Small intestine (tissue), 7 donors: ENCODE measurements at regions not wholly inside any gene's neighbourhood (a gene's known extent, or its start where the extent isn't known, plus 50 kb on each side); places are given as distances from the start of the nearest gene placed in this dataset.
"Not testable (repeated sequence)": the region's sequence is repeated elsewhere in the genome, so short reads cannot be mapped to it uniquely, and the experiment has no call there.

ENCODE experiments used
- DNase-seq, 2 donors: peaks; one replicate each; pipeline versions ENCODE4 v3.0.0 to v3.0.0-alpha.2; 2013
- FAIRE-seq: peaks from 2 replicates; lab custom pipeline; 2012; peaks lifted over from hg19 to GRCh38; lab: Jason Lieb, UNC
- H3K27ac ChIP-seq, 3 donors: one replicate each; pipeline ENCODE4 v1.5.1; 2013; ENCODE audit warnings: low read length in 2 of 3, mild to moderate bottlenecking in 2 of 3, control low read depth in 1 of 3, inconsistent platforms in 1 of 3, low read depth in 1 of 3, moderate library complexity in 1 of 3
- H3K27me3 ChIP-seq, 3 donors: one replicate each; pipeline ENCODE4 v1.6.1; 2013; ENCODE audit warnings: low read length in 3 of 3, inconsistent platforms in 1 of 3; ENCODE audit not compliant: control insufficient read depth in 3 of 3, insufficient read depth in 3 of 3
- H3K36me3 ChIP-seq, 3 donors: one replicate each; pipeline ENCODE4 v1.6.1; 2013; ENCODE audit warnings: low read length in 3 of 3, inconsistent platforms in 1 of 3, low read depth in 1 of 3, mild to moderate bottlenecking in 1 of 3, moderate library complexity in 1 of 3; ENCODE audit not compliant: control insufficient read depth in 3 of 3, insufficient read depth in 2 of 3
- H3K4me1 ChIP-seq, 3 donors: one replicate each; pipeline ENCODE4 v1.6.1; 2013; ENCODE audit warnings: low read length in 2 of 3, inconsistent platforms in 1 of 3, low read depth in 1 of 3, mild to moderate bottlenecking in 1 of 3, moderate library complexity in 1 of 3; ENCODE audit not compliant: control insufficient read depth in 3 of 3, insufficient read depth in 2 of 3
- H3K4me3 ChIP-seq, 3 donors: one replicate each; pipeline ENCODE4 v1.5.1; 2013; ENCODE audit warnings: low read length in 3 of 3, control low read depth in 1 of 3, inconsistent platforms in 1 of 3, low read depth in 1 of 3, mild to moderate bottlenecking in 1 of 3, moderate library complexity in 1 of 3
- H3K9me3 ChIP-seq, 2 donors: one replicate each; pipeline ENCODE4 v1.6.1; 2013; ENCODE audit warnings: low read depth in 1 of 2, low read length in 1 of 2; ENCODE audit not compliant: control insufficient read depth in 2 of 2, insufficient read depth in 1 of 2
- WGBS, 3 donors: extraction: QIAGEN DNeasy Blood & Tissue Kit; methylation state at CpG; one replicate each; pipeline ENCODE4 v1.1.7; 2013; 5-methylcytosine and 5-hydroxymethylcytosine counted together
- donor health status: healthy with polysubstance abuse.
- donor health status: control.
- donor health status: control.
- donor health status: Bipolar disorder and iron deficiency.
- donor health status: healthy.

- Histone ChIP-seq H3K4me1 (no peaks in the 10 kb centered on the region), H3K27me3 (no peaks in the 10 kb centered on the region), H3K9me3 (no peaks in the 10 kb centered on the region), H3K4me3 (no peak overlapping the region), H3K27ac (no peak overlapping the region), H3K36me3 (no peaks in the 10 kb centered on the region)
- WGBS, 3 donors = 63 to 67% (median 66%) methylated on average over 1 of the region's 1 CpG
- DNase-seq (no peak), FAIRE-seq (no peak)
Observed at GRCh38 chr6:109910571-109910970, 67.5 kb upstream of the GPR6 start.

GRCh38 chr6:109912118-109912517 is 66.0 kb upstream of the GPR6 start:
- no peak for DNase-seq
- H3K9me3 ChIP-seq = no peaks in the 10 kb centered on the region
- H3K36me3 ChIP-seq = no peaks in the 10 kb centered on the region
- no peaks in the 10 kb centered on the region for H3K27me3 ChIP-seq
- H3K27ac ChIP-seq = no peak overlapping the region
- no peak overlapping the region for H3K4me3 ChIP-seq
- no peak for FAIRE-seq
- H3K4me1 ChIP-seq = no peaks in the 10 kb centered on the region
- 28 to 42% (median 33%) methylated on average over 3 of the region's 3 CpGs for WGBS, 3 donors

- no peaks in the 10 kb centered on the region for H3K27me3 ChIP-seq
- no peaks in the 10 kb centered on the region for H3K9me3 ChIP-seq
- no peaks in the 10 kb centered on the region for H3K4me1 ChIP-seq
- WGBS, 3 donors = 74 to 92% (median 85%) methylated on average over 3 of the region's 3 CpGs
- no peak overlapping the region for H3K4me3 ChIP-seq
- FAIRE-seq (no peak), DNase-seq (no peak)
- H3K36me3 ChIP-seq = no peaks in the 10 kb centered on the region
- H3K27ac ChIP-seq = no peak overlapping the region
Observed at GRCh38 chr6:109912952-109913351, 65.2 kb upstream of the GPR6 start.

GRCh38 chr6:109915748-109916147 is 62.4 kb upstream of the GPR6 start:
- not testable (repeated sequence) for H3K36me3 ChIP-seq, H3K27me3 ChIP-seq, H3K9me3 ChIP-seq, H3K27ac ChIP-seq, FAIRE-seq, H3K4me1 ChIP-seq, H3K4me3 ChIP-seq, DNase-seq
- 90 to 100% (median 96%) methylated on average over 1 of the region's 1 CpG for WGBS, 3 donors

GRCh38 chr6:109916759-109917158 is 61.4 kb upstream of the GPR6 start:
- H3K4me3 ChIP-seq = no peak overlapping the region
- no peaks in the 10 kb centered on the region for H3K9me3 ChIP-seq
- H3K27ac ChIP-seq = no peak overlapping the region
- DNase-seq (no peak), FAIRE-seq (no peak)
- peaks cover 0 to 6% (median 0%) of the 10 kb centered on the region in 3 donors for H3K27me3 ChIP-seq
- 71 to 93% (median 73%) methylated on average over 4 of the region's 4 CpGs for WGBS, 3 donors
- no peaks in the 10 kb centered on the region for H3K36me3 ChIP-seq
- H3K4me1 ChIP-seq = no peaks in the 10 kb centered on the region

GRCh38 chr6:109918227-109918626 is 59.9 kb upstream of the GPR6 start:
- no peaks in the 10 kb centered on the region for H3K4me1 ChIP-seq
- H3K4me3 ChIP-seq = no peak overlapping the region
- no peak overlapping the region for H3K27ac ChIP-seq
- WGBS, 3 donors = 97 to 100% (median 98%) methylated on average over 3 of the region's 3 CpGs
- H3K27me3 ChIP-seq = peaks cover 0 to 6% (median 0%) of the 10 kb centered on the region in 3 donors
- no peaks in the 10 kb centered on the region for H3K9me3 ChIP-seq
- no peak for DNase-seq
- no peak for FAIRE-seq
- no peaks in the 10 kb centered on the region for H3K36me3 ChIP-seq

- H3K4me3 ChIP-seq = no peak overlapping the region
- H3K27ac ChIP-seq = no peak overlapping the region
- no peaks in the 10 kb centered on the region for H3K36me3 ChIP-seq
- no peak for DNase-seq
- FAIRE-seq = no peak
- peaks cover 0 to 6% (median 0%) of the 10 kb centered on the region in 3 donors for H3K27me3 ChIP-seq
- H3K9me3 ChIP-seq = no peaks in the 10 kb centered on the region
- 94% methylated on average over 10 of the region's 10 CpGs for WGBS, 3 donors
- no peaks in the 10 kb centered on the region for H3K4me1 ChIP-seq
Observed at GRCh38 chr6:109920911-109921310, 57.2 kb upstream of the GPR6 start.

- Histone ChIP-seq H3K36me3 (no peaks in the 10 kb centered on the region), H3K9me3 (no peaks in the 10 kb centered on the region), H3K4me1 (no peaks in the 10 kb centered on the region), H3K4me3 (no peak overlapping the region), H3K27ac (no peak overlapping the region), H3K27me3 (peaks cover 0 to 6% (median 0%) of the 10 kb centered on the region in 3 donors)
- FAIRE-seq = no peak
- 23 to 36% (median 30%) methylated on average over 4 of the region's 4 CpGs for WGBS, 3 donors
- DNase-seq = no peak
Observed at GRCh38 chr6:109922851-109923250, 55.3 kb upstream of the GPR6 start.

- Histone ChIP-seq H3K27me3 (peaks cover 0 to 4% (median 0%) of the 10 kb centered on the region in 3 donors), H3K36me3 (no peaks in the 10 kb centered on the region), H3K9me3 (no peaks in the 10 kb centered on the region), H3K4me1 (no peaks in the 10 kb centered on the region), H3K4me3 (no peak overlapping the region), H3K27ac (no peak overlapping the region)
- DNase-seq (peak; percentile 5 to 8), FAIRE-seq (no peak)
- WGBS, 3 donors = 13 to 56% (median 34%) methylated on average over 3 of the region's 3 CpGs
Observed at GRCh38 chr6:109925075-109925474, 53.0 kb upstream of the GPR6 start.
